ENCODE measurements at regions not wholly inside any gene's neighbourhood (a gene's known extent, or its start where the extent isn't known, plus 50 kb on each side); places are given as distances from the start of the nearest gene placed in this dataset.
"Not testable (repeated sequence)": the region's sequence is repeated elsewhere in the genome, so short reads cannot be mapped to it uniquely, and the experiment has no call there.

DNA sequence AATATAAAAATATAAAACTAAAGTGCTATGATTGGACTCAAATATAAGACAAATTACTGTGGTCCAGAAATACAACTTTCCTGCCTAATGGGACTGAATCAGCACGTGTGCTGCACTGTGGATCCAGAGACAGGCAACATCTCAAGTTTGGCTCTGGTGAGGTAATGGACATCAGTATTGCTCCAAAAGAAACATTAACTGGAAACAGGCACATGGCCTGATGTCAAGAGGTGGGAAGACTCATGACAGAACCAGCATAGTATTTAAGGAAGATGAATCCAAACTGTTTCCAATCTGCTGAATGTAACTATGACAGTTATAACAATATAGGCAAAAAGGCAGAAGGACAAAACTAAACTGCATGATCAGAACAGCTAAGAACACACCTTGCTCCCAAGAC lies 354.6 kb downstream of the FSIP2 start:
- DNase-seq (no peak), ATAC-seq (no peak)

DNA sequence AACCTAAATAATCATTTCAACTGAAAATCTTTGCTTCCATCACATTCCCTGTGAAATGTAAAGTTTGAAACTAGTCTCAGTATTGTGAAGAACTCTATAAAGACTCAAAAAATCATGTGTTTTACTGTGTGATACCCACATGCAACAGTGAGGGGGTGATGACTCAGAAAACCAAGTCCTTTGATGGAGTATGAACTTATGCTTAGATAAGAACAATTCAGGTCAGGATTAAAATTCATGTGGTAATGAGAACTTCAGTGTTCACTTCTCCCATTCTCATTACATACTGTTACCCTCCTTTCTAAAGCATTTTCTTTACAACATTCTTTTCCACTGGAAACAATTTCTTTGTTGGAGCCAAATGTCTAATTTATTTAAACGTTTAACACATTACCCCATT lies 360.2 kb downstream of the FSIP2 start:
- ATAC-seq (no peak), DNase-seq (no peak)

DNA sequence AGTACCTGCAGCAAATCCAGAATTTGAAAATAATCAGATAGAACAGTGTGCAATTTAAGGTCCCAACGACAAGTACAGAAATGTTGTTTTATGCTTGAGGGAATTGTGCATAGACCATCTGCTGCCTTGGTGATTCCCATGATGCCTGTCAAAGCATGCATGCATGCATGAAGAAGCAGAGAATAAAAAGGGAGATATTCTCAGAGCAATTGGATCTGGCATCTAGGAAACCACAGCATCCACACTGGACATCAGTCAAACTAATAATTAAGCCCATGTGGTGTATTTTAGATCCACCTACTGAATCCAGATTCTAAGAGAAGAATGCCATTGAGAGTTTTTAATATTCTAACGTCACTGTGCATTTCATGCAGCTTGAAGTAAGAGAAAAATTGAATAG lies 361.2 kb downstream of the FSIP2 start:
- no peak for ATAC-seq
- DNase-seq, result no peak

DNA sequence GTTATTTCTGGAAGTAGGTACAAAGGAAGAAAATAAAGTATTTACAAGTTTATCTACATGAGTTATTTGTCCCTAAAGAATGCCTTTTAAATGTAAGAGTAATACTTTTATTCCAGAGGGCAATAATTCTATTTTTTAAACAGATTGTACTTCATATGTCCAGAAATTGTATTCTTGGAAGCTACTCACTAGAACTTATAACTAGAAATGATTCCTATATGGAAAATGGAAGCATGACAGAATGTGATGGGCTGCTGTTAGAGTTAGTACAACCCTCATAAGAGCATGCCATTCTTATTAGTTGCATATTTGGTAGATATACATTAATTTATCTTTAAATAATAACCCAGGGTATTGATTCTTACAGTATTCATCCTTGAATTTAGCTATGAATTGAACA lies 362.0 kb downstream of the FSIP2 start:
- ATAC-seq (no peak), DNase-seq (no peak)

DNA sequence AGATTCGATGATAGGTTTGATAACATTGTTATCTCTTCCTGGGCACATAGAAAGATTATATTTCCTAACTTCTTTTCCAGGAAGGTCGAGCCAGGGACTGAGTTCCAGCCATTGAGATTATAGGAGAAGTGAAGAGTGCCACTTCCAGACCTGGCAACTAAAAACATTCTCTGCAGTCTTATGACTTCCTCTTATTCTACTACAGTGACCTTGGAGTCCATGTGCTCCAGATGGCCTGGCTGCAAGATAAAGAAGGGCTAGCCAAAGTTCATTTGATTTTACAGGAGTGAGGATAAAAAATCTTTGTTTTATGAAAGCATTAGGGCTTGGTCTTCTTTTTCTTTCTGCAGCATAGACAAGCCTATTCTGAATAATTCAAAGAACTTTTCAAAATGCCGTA lies 363.0 kb downstream of the FSIP2 start:
- ATAC-seq (no peak), DNase-seq (no peak)

DNA sequence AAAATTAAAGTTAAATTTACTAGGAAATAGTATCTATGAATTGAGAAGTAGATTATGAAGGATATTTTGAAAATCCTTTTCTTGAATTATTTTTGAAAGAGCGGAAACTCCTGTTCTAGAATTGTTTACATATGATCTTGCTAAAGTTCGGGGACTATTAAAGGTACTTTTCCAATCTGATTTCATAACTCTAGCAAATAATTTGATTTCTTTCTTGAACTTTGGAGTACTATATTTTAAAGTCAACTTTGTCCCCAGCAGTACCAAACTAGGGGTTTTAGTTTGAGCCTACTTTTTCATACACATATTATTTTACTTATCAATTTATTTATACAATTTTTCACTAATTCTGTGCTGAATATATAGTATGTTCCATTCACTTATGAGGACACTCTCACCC lies 364.7 kb downstream of the FSIP2 start:
- no peak for DNase-seq
- no peak for ATAC-seq

DNA sequence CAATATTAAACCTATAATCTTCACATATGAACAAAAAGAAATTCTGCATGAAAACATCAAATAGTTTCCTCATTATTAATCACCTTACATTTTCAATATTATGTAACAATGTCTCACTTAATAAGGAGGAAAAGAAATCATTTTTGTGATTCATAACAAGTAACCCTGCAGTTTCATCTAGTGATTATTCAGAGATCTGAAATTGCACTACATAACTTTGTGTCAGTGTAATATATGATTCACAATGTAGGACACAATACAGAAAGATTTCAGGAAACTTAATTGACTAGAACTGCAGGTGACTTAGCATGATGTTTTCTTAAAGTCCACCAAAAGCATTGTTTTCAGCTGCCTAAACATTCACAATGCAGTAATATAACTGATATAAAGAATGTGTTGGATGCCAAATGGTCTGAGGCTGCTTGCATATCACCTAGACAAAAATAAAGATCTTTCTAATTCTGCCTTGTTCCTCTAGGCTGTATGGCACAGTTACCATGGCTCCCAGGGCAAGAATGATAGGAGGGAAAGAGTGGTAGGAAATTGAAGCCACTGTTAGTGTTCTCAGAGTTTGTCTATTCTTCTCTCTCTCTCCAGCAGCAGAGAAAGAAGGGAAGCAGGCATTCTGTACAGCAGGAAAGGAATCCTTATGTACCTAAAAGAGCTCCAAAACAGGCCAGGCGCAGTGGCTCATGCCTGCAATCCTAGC lies 366.6 kb downstream of the FSIP2 start:
- no peak for ATAC-seq
- DNase-seq, result no peak

DNA sequence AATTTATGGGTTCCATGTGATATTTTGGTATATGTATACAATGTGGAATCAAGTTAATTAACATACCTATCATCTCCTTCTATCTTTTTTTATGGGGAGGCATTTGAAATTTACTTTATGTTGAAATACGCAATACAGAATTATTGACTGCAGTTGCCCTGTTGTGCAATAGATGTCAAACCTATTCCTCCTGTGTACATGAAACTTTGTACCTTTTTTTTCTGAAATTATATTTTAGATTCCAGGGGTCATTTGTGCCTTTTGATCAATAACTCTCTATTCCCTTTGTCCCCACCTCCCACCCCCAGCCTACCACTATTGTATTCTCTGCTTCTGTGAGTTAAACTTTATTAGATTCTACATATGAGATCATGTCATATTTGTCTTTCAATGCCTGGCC lies 369.9 kb downstream of the FSIP2 start:
- DNase-seq, result no peak
- ATAC-seq, result no peak

DNA sequence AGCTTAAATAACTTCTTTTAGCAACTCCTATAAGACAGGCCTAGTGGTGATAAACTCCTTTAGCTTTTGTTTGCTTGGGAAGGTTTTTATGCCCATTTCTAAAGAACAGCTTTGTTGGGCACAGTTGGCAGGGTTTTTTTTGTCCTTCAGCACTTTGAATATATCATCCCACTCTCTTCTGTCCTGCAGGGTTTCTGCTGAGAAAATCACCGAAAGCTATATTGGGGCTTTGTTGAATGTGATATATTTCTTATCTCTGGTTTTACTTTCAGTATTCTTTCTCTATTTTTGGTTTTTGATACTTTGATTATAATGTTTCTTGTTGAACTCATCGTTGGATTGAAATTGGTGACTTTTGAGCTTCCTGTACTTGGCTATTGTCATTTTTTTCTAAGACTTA lies 372.8 kb upstream of the ZC3H15 start:
- no peak for ATAC-seq
- no peak for DNase-seq

DNA sequence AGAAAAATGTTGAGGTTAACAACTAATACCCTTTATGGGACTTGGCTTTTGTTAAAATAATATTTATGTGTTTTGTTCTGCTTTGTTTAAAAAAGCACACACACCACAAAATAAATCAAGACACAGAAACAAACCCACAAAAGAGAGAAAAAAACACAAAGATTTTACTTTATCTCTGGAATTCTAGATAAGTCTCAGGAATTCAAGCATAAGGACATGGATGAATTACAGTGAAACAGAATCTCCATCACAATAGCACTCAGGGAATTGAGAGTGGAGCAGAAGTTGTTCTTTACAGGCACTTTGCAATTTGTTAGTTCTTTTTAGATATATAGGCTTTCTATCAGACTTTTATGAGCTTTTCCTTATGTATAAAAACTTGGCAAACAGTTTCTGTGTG lies 360.9 kb upstream of the ZC3H15 start:
- no peak for DNase-seq
- ATAC-seq, result no peak

DNA sequence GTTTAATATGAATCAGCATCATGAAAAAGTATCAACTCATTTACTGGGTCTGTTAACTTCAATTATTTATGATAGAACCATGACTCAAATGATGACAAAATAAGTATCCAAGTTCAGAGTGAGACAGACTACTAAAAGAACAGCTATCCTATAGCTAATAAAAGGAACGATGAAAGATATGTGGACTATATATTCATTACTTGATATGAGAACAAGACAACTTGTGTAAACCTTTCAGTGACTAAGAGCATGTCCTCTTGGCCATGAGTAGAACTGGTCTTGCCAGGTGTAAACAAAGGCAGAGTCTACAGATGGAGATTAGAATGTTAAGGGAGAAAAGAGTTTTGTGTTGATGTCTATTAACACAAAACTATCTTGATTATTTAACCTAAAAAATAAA lies 360.4 kb upstream of the ZC3H15 start:
- ATAC-seq (no peak), DNase-seq (no peak)

DNA sequence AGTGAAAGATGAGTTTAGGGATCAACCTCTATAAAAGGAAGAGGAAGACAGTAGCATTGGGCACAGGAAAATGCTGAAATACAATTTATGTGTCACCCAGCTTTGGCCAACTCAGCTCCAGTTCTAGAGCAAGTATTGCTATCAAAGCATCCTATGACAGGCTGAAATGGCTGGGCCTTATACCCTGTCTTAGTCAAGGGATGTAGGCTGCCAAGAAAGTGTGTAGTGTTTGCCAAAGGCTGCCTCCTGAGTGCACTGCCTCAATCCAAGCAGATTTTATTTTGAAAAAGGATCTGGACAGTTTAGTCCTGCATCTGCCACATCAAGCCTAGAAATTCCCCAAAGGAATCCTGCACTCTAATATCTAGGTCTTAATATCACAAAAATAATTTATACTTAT lies 359.9 kb upstream of the ZC3H15 start:
- no peak for DNase-seq
- ATAC-seq, result no peak

DNA sequence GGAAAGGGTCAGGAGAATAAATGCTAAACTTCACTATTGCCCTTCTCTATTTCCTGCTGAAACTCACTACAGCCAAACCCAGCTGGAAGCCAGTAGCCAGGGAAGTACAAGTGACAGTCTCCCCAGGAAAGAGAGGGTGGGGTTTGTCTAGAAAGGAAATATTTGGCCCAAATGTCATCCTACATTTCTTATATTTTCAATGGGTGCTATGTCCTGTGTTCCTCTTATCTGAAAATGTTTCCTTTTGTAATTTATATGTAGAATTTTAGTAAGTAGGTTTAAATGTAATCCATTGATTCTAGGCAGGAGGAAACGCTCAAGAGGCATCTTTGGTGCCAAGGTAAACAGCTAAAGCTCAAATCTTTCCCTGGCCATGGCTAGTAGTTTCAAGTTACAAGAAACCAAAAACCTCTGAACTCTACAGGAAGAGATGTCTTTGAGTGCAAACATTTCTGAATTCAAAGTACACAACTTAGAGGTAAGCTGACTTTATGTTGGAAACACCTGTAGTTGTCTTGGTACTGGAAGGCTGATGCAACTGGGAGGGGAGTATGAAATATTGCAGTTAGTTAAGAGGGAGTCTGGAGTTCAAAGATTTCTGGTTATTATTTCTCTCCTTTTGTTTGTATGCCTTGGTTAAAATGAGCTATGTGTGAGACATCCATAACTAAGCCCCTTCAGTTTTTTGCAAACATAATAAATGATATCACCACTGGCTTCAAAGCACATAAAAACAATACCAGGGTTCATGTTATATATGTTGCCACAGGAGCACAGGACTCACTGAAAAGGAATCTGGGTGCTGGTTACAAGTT lies 356.1 kb upstream of the ZC3H15 start:
- no peak for ATAC-seq
- no peak for DNase-seq

DNA sequence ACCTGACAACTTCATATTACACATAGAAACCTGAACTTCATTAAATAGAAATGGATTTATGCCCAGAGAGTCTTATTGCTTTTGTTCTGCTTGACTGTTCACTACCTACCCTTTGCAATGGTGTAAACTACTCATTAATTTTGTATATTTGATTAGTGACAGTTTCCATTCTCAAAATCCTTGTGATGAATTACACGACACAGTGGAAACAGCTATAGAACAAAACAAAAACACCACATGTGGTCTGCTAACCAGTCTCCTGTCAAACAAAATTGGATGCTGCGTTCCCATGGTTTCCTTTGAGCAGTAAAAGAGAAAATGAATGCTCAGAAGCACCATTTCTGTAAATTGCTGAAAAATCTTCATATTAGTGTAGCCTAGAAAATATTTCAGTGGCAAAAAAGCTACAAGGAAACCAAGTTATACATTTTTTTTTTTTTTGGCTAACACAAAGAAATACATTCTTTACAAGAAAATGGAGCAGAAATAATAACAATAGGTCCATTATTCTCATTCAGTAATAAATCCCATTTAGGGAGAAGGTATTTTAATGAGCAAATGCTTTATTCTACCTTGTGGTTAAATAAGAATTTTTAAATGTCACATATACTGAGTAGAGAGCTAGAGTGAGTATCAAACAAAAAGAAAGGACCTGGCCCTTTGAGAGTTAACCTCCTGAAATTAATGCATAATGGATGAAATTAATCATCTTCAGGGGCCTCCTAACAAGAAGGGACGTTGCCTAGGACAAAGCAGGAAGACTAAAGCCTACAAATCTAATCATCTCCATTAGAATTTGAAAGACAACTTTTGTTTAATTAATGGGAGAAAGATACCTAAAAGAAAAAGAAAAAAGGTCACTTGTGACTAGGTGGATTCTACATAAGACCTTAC lies 355.1 kb upstream of the ZC3H15 start:
- DNase-seq (no peak), ATAC-seq (no peak)

DNA sequence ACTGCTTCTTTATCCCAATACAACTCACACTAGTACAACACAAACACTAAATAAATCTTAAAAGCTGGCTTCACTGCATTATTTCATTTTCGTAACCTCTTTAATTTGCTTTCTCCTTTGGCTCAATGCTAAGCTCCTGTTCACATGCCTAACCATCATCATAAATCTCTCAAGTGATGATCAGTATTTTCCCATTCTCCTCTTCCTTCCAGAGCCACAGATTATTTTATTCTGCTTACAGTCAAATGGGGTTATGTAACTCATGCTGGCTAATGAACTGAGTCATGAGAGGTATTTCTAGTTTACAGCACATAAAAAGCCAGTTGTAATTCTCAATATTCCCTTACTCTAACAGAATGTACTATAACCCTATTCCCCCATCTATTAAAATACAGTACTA lies 350.4 kb upstream of the ZC3H15 start:
- ATAC-seq (no peak), DNase-seq (no peak)

DNA sequence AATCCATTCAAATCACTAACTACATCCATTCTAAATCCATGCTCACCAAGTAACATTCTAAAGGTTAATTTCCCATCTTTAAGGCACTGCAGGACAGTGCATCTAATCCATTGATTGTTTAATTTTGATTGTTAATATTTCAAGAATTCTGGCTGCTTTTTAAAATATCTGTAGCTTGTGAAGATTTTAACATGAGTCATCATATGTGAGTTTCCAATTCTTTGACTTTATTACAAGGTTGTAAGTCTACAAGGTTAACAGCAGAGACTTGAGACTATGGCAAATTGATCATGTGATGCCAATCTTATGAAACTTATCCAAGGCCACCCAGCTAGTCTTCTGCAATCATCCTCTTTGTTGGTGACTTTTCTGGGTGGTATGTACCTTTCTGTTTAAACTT lies 349.2 kb upstream of the ZC3H15 start:
- ATAC-seq (no peak), DNase-seq (no peak)

DNA sequence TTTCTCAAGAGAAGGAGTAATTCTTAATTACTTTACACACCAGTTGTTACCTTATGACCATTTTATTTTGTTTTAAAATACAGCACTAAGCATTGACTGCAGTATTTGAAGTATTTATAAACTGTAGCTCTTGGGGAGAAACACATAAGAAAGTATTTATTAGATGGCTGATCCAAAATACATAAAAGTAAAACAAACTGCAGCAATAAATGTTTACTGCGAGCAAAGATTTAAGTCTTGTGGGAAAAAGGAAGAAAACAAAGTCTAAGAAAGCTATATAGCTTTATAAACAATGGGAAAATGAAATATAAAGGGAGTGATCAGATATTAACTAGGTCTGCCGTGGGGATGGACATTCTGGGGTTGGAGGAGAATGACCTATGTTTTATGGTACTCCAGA lies 347.2 kb upstream of the ZC3H15 start:
- ATAC-seq, result no peak
- DNase-seq, result no peak

DNA sequence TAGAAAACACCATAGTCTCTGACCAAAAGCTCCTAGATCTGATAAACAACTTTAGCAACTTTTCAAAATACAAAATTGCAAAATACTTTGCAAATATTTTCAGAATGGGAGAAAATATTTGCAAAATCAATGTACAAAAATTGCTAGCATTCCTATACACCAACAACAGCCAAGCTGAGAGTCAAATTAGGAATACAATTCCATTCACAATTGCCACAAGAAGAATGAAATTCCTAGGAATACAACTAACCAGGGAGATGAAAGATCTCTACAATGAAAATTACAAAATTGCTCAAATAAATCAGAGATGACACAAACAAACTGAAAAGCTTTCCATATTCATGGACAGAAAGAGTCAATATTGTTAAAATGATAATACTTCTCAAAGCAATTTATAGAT lies 327.0 kb upstream of the ZC3H15 start:
- no peak for ATAC-seq

DNA sequence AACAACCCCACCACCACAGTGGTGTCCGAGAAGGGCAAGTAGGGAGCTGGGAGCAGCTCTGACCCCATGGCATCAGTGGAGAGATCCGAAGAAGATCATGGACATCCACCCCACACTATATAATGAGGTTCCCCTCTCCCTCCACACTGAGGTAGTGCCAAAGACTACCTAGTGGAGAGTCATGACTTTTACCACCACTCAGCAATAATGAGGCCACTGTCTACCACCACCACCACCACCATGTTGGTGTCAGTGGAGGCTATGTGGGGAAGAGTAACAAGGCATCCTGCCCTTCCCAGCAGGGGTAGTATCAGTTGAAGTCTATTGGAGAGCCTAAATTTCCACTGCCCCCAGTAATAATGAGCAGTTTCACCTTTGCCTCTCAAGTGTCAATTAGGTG lies 321.7 kb upstream of the ZC3H15 start:
- ATAC-seq, result no peak
- no peak for DNase-seq

More for the DNA sequence above, 327.0 kb upstream of the ZC3H15 start:
- no peak for DNase-seq

DNA sequence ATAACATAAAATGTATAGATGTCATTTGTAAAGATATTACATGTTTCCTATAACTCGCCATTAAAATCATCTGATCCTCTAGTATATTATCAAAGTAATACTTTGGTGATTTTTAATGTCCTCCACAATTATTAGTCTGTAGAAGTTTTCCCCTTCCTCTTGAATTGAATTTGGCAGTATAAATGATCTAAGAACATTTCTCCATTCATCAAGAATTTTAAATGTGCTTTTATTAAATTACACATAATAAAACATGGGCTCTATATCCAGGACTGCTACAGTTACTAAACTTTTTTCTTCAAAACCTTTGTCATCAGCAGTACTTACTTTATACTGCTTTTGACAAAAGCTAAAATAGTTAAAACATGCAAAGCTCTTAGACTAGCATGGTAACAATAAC lies 315.4 kb upstream of the ZC3H15 start:
- DNase-seq (no peak), ATAC-seq (no peak)

DNA sequence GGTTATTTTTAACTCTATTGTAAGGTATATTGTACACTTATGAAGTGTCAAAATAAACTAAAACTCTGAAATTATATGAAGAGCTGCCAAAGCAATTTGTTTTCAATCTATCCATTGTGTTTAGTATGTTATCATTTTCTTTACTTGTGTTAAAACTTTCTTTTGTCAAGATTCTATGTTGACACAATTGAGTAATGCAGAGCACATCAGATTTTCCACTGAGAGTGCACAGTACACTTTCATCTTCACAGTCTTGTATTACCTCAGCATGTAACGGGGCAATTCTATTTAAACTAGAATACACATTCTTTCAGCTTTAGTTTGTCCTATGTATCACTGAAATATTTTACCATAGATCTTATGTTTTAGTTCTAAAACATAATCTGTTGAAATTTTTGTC lies 304.4 kb upstream of the ZC3H15 start:
- ATAC-seq (no peak), DNase-seq (no peak)

DNA sequence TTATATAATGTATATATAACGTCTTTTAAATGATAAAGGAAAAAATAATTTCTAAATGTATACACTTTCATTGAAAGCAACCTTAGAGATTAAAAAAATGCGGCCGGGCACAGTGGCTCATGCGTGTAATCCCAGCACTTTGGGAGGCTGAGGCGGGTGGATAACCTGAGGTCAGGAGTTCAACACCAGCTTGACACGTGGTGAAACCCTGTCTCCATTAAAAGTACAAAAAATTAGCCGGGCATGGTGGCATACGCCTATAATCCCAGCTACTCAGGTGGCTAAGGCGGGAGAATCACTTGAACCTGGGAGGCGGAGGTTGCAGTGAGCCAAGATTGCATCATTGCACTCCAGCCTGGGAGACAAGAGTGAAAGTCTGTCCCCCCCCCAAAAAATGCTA lies 303.7 kb upstream of the ZC3H15 start:
- not testable (repeated sequence) for ATAC-seq, DNase-seq

DNA sequence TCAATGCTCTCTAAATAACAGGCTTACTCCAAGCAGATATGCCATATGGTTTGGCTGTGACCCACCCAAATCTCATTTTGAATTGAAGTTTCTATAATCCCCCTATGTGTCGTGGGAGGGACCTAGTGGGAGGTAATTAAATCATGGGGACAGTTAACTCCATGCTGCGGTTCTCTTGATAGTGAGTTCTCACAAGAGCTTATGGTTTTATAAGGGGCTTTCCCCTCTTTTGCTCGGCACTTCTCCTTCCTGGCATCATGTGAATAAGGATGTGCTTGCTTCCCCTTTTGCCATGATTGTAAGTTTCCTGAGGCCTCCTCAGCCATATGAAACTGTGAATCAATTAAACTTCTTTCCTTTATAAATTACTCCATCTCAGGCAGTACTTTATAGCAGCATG lies 302.7 kb upstream of the ZC3H15 start:
- no peak for DNase-seq

More for the DNA sequence above, 302.7 kb upstream of the ZC3H15 start:
- ATAC-seq, result no peak
